GM23338 (cell line): ENCODE measurements at regions not wholly inside any gene's neighbourhood (a gene's known extent, or its start where the extent isn't known, plus 50 kb on each side); places are given as distances from the start of the nearest gene placed in this dataset.

Experiments used
- ATAC-seq: fragments of 200-7000 bp; cut with Tn5 transposase; 3 replicates; pipeline ENCODE4 v1.9.1; 2020
- DNase-seq: peaks from one replicate; pipeline ENCODE4 v3.0.0-alpha.2; 2015; ENCODE audit warnings: low spot score
- H2AFZ ChIP-seq: fragments of 200-600 bp; sonication (generic); 2 replicates; pipeline ENCODE4 v1.8.0; 2016; ENCODE audit warnings: antibody characterized with exemption, mild to moderate bottlenecking, moderate library complexity
- H3F3A ChIP-seq: fragments of 200-600 bp; sonication (generic); replicated peaks from 2 replicates; pipeline ENCODE4 v1.8.0; 2017; ENCODE audit warnings: antibody characterized with exemption, mixed run types, low read depth
- H3K27ac ChIP-seq: fragments of 200-600 bp; sonication (generic); 2 replicates; pipeline ENCODE4 v1.6.1; 2016; ENCODE audit warnings: low read depth
- H3K27me3 ChIP-seq: fragments of 200-600 bp; sonication (generic); 2 replicates; pipeline ENCODE4 v1.8.0; 2016; ENCODE audit warnings: mild to moderate bottlenecking, mixed run types, moderate library complexity; ENCODE audit not compliant: insufficient read depth
- H3K36me3 ChIP-seq: fragments of 200-600 bp; sonication (generic); 2 replicates; pipeline ENCODE4 v1.8.0; 2016; ENCODE audit warnings: mild to moderate bottlenecking; ENCODE audit not compliant: insufficient read depth
- H3K4me1 ChIP-seq: fragments of 200-600 bp; sonication (generic); 2 replicates; pipeline ENCODE4 v1.8.0; 2016; ENCODE audit warnings: mild to moderate bottlenecking, moderate library complexity; ENCODE audit not compliant: insufficient read depth
- H3K4me2 ChIP-seq: fragments of 200-600 bp; sonication (generic); 2 replicates; pipeline ENCODE4 v1.7.1; 2017; ENCODE audit warnings: mixed run types
- H3K4me3 ChIP-seq: fragments of 200-600 bp; sonication (generic); 2 replicates; pipeline ENCODE4 v1.6.1; 2016; ENCODE audit warnings: mixed run types
- H3K79me2 ChIP-seq: fragments of 200-600 bp; sonication (generic); replicated peaks from 2 replicates; pipeline ENCODE4 v1.8.0; 2017; ENCODE audit warnings: mild to moderate bottlenecking; ENCODE audit not compliant: insufficient read depth
- H3K9me2 ChIP-seq: fragments of 200-600 bp; sonication (generic); 2 replicates; pipeline ENCODE4 v1.8.0; 2017; ENCODE audit not compliant: insufficient read depth
- H4K20me1 ChIP-seq: fragments of 200-600 bp; sonication (generic); replicated peaks from 2 replicates; pipeline ENCODE4 v1.8.0; 2017; ENCODE audit warnings: mild to moderate bottlenecking; ENCODE audit not compliant: insufficient read depth
- H3K27ac Mint-ChIP-seq: 2 replicates; pipeline ENCODE4 v1.8.0; 2020; ENCODE audit warnings: inconsistent platforms, mild to moderate bottlenecking, moderate library complexity, mixed read lengths
- H3K27me3 Mint-ChIP-seq: 3 replicates; pipeline ENCODE4 v1.8.0; 2022; ENCODE audit warnings: low read depth, mild to moderate bottlenecking, moderate library complexity, mixed read lengths, inconsistent platforms; ENCODE audit not compliant: insufficient read depth, poor library complexity
- H3K36me3 Mint-ChIP-seq: 3 replicates; pipeline ENCODE4 v1.8.0; 2021; ENCODE audit warnings: low read depth, mild to moderate bottlenecking, inconsistent platforms, moderate library complexity, mixed read lengths
- H3K4me1 Mint-ChIP-seq: 3 replicates; pipeline ENCODE4 v1.8.0; 2020; ENCODE audit warnings: mild to moderate bottlenecking, inconsistent platforms, mixed read lengths
- H3K4me3 Mint-ChIP-seq: 3 replicates; pipeline ENCODE4 v1.8.0; 2021; ENCODE audit warnings: moderate library complexity, mild to moderate bottlenecking, inconsistent platforms, mixed read lengths
- H3K9me3 Mint-ChIP-seq: 3 replicates; pipeline ENCODE4 v1.8.0; 2020; ENCODE audit warnings: moderate library complexity, mild to moderate bottlenecking, inconsistent platforms, mixed read lengths
- ETS1 ChIP-seq: IDR thresholded peaks from 2 replicates; pipeline ENCODE4 v1.6.1; 2016; ENCODE audit warnings: antibody characterized with exemption
- EZH2 ChIP-seq: fragments of 200-600 bp; sonication (generic); IDR thresholded peaks from one replicate; pipeline ENCODE4 v1.8.0; 2017; ENCODE audit warnings: antibody characterized with exemption, mild to moderate bottlenecking, low read depth; ENCODE audit not compliant: unreplicated experiment
- JUNB ChIP-seq: IDR thresholded peaks from one replicate; pipeline ENCODE4 v1.6.1; 2016; ENCODE audit warnings: antibody characterized with exemption; ENCODE audit not compliant: unreplicated experiment
- POLR2AphosphoS5 ChIP-seq: IDR thresholded peaks from 2 replicates; pipeline ENCODE4 v1.6.1; 2016; ENCODE audit warnings: antibody characterized with exemption, low read depth
- REST ChIP-seq: IDR thresholded peaks from one replicate; pipeline ENCODE4 v1.6.1; 2018; ENCODE audit warnings: antibody characterized with exemption; ENCODE audit not compliant: unreplicated experiment
- STAT1 ChIP-seq: IDR thresholded peaks from one replicate; pipeline ENCODE4 v1.6.1; 2016; ENCODE audit warnings: antibody characterized with exemption; ENCODE audit not compliant: unreplicated experiment
- ZNF114 ChIP-seq: fragments of 250-450 bp; sonication (Bioruptor Pico); IDR thresholded peaks from 2 replicates; pipeline ENCODE4 v1.5.0; 2020; ENCODE audit warnings: mild to moderate bottlenecking, moderate library complexity
- ZNF331 ChIP-seq: fragments of 250-450 bp; sonication (Bioruptor Pico); IDR thresholded peaks from 2 replicates; pipeline ENCODE4 v1.5.0; 2020; ENCODE audit warnings: low read depth, mild to moderate bottlenecking, moderate library complexity
- TF ChIP-seq, protein P1 (sequence below), 2 experiments: fragments of 200-600 bp in 1 of 2; sonication (generic) in 1 of 2; conservative IDR thresholded peaks; 2 replicates each; pipeline versions ENCODE4 v1.5.1 to v1.6.1; 2016 to 2017; ENCODE audit warnings: antibody characterized with exemption in 2 of 2, low read depth in 2 of 2, mild to moderate bottlenecking in 2 of 2, moderate library complexity in 1 of 2

DNA sequence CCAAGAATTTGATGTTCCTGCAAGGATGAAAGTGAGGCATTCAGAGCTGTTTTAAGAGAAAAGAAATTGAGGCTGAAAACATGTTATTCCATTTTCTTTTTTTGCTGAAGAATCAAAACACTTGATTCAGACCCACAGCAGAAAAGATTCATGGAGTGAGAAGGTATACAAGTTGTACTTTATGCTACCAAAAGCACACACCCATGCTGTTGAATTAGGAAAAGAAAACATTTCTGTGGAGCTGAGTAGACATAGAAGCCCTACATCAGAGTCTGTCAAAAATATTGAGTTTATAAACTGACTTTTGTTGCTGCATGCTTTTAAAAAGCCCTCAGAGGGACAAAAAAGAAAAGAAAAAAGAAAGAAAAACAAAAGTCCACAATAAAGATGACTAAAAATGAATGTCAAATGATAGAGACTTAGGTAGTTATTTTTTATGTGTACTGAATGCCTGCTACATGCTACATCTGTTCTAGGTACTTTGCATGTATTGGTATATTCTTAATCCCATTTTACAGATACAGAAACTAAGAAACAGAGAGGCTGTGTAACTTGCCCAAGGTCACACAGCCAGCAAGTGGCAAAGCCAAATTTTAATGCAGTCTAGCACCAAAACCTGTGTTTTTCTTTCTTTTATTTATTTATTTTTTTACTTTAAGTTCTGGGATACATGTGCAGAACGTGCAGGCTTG is 71.7 kb upstream of the PALS2 start:
- Histone ChIP-seq H3F3A (no peaks in the 10 kb centered on the region; the same call in 1 of the 2 replicates), H3K36me3 (no peaks in the 10 kb centered on the region), H4K20me1 (no peaks in the 10 kb centered on the region), H2AFZ (no peak overlapping the region), H3K79me2 (no peaks in the 10 kb centered on the region), H3K27me3 (no peaks in the 10 kb centered on the region), H3K4me2 (no peak overlapping the region), H3K27ac (no peak overlapping the region), H3K9me2 (0 out of 2 replicates have a peak, but pooled peaks cover 3% of the 10 kb centered on the region), H3K4me1 (peaks cover 55% of the 10 kb centered on the region), H3K4me3 (no peak overlapping the region)
- Mint-ChIP-seq H3K4me3 (no peak overlapping the region), H3K36me3 (no peaks in the 10 kb centered on the region; the same call in 2 of the 3 replicates), H3K27me3 (no peaks in the 10 kb centered on the region), H3K4me1 (peaks cover 43% of the 10 kb centered on the region), H3K27ac (no peak overlapping the region), H3K9me3 (no peaks in the 10 kb centered on the region)
- TF ChIP-seq REST (no peak), STAT1 (no peak)
- no peak for DNase-seq
- no peak for ATAC-seq

GRCh38 chr7:24502135-24502488 is 71.1 kb upstream of the PALS2 start:
- H3K27ac Mint-ChIP-seq: no peak overlapping the region
- Histone ChIP-seq H3F3A (no peaks in the 10 kb centered on the region), H4K20me1 (no peaks in the 10 kb centered on the region), H3K27me3 (no peaks in the 10 kb centered on the region), H3K27ac (no peak overlapping the region), H2AFZ (no peak overlapping the region), H3K79me2 (no peaks in the 10 kb centered on the region), H3K4me3 (no peak overlapping the region), H3K4me2 (no peak overlapping the region), H3K36me3 (no peaks in the 10 kb centered on the region), H3K9me2 (no peaks in the 10 kb centered on the region), H3K4me1 (peaks cover 52% of the 10 kb centered on the region)
- TF ChIP-seq POLR2AphosphoS5: no peak
- no peak for TF ChIP-seq ETS1
- TF ChIP-seq, protein P1, sequence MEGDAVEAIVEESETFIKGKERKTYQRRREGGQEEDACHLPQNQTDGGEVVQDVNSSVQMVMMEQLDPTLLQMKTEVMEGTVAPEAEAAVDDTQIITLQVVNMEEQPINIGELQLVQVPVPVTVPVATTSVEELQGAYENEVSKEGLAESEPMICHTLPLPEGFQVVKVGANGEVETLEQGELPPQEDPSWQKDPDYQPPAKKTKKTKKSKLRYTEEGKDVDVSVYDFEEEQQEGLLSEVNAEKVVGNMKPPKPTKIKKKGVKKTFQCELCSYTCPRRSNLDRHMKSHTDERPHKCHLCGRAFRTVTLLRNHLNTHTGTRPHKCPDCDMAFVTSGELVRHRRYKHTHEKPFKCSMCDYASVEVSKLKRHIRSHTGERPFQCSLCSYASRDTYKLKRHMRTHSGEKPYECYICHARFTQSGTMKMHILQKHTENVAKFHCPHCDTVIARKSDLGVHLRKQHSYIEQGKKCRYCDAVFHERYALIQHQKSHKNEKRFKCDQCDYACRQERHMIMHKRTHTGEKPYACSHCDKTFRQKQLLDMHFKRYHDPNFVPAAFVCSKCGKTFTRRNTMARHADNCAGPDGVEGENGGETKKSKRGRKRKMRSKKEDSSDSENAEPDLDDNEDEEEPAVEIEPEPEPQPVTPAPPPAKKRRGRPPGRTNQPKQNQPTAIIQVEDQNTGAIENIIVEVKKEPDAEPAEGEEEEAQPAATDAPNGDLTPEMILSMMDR (conservative IDR thresholded peaks at IDR 0.05; ENCODE audit: low read depth in 2 of 2): no peak
- no peak for TF ChIP-seq STAT1
- TF ChIP-seq REST: no peak
- TF ChIP-seq JUNB: no peak
- TF ChIP-seq ZNF114 (CRISPR knock-in tag): no peak
- TF ChIP-seq EZH2: no peak
- no peak for TF ChIP-seq ZNF331 (CRISPR knock-in tag)
- DNase-seq (no peak), ATAC-seq (no peak)
- H3K4me3 Mint-ChIP-seq: no peak overlapping the region
- no peaks in the 10 kb centered on the region for H3K9me3 Mint-ChIP-seq
- no peaks in the 10 kb centered on the region for H3K27me3 Mint-ChIP-seq
- no peaks in the 10 kb centered on the region; the same call in 2 of the 3 replicates for H3K36me3 Mint-ChIP-seq
- peaks cover 43% of the 10 kb centered on the region for H3K4me1 Mint-ChIP-seq
